Kidney glomerular epithelial cell (primary cell): ENCODE measurements at regions not wholly inside any gene's neighbourhood (a gene's known extent, or its start where the extent isn't known, plus 50 kb on each side); places are given as distances from the start of the nearest gene placed in this dataset.
"Not testable (repeated sequence)": the region's sequence is repeated elsewhere in the genome, so short reads cannot be mapped to it uniquely, and the experiment has no call there.

Experiments used
- DNase-seq: peaks from one replicate; lab custom pipeline; 2025; lab: John Stamatoyannopoulos, UW

GRCh38 chr4:126440297-126440696 lies 1125.5 kb downstream of the FAT4 start:
- no peak for DNase-seq

DNA sequence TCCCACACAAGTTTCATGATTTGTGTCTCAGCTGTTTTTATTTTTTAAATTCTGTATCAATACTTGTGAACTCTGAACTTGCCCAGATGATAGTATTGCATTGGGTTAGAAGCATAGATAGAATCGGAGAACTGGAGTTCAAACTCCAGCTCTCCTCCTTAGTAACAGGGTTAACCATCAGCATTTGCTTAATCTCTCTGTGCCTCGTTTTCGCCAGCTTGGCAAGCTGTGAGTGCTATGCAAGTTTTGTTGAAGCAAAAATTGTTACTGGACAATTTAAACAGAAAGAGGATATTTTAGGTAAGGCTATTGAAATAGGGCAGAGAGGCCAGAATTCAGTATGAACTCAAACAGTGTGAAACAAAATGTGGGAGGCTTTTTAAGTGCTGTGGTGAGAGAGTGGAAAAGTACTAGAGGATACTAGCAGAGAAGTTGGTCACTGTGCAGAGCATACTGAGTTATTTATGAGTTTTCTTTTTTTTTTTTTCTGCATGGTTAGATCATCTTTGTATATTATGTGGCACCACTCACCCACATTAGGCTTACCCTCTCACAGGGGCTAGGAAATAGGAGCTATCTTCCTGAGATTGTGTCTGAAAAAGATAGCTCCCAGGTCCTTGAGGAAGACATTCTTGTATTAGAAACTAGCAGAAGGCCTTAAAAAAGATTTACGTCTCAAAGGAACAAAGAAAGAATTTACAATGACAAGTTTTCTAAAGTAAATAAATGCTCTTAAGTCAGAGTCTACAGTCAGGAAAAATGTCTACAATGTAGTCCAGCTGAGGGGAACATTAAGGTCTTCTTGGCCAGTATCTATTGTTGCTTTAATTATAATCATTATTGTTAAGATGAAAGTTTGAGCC lies 1126.6 kb downstream of the FAT4 start:
- DNase-seq = no peak

GRCh38 chr4:126445596-126445995 lies 1130.8 kb downstream of the FAT4 start:
- no peak for DNase-seq

DNA sequence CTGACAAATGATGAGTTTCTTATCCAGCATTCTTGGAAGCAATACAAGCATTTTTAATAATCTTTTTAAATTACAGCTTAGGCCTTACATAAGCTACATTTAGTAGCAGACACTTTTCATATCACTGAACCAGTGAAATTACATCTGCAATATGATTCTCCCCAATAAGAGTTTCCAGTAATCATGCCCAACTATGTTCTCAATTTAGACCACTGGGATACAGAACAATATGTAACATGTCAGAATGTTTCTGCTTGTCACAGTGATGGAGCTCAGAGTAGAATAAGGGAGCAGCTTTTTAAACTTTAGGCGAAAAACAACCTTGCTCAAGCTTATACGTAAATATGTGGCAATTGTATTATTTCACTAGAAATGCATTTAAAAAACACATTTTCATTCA lies 1132.2 kb downstream of the FAT4 start:
- no peak for DNase-seq

DNA sequence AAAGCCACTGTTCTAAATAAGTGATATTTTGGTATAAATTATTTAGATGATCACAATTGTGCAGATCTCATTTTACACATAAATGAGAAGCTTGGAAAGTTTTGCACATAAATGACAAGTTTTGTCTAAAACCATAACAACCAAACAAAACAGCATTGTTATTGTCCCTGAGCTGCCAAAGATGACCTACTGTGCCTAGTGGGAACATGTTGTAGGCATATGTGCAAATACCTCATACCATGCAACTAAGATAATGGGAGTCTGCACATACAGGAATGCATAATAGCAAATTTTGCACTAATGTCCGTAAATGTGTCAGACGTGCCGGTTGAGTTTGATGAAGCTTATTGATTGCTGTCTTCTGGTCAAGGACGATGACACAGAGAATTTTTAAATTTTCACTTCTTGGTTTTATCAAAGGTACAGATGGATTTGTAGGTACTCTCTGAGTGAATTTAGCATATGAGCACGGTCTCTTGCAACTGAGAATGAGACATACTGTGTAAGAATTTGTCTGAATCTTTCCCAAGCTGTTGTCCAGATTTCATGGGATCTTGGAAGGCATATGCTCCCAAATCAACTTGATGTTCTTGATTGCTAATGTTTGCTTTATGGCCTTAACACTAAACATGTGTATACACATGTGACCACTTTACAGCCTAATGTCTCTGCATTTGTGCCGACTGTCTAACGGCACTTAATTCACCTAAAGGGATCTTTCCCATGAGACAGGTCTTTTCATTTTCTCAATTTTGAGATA lies 1133.5 kb downstream of the FAT4 start:
- no peak for DNase-seq

DNA sequence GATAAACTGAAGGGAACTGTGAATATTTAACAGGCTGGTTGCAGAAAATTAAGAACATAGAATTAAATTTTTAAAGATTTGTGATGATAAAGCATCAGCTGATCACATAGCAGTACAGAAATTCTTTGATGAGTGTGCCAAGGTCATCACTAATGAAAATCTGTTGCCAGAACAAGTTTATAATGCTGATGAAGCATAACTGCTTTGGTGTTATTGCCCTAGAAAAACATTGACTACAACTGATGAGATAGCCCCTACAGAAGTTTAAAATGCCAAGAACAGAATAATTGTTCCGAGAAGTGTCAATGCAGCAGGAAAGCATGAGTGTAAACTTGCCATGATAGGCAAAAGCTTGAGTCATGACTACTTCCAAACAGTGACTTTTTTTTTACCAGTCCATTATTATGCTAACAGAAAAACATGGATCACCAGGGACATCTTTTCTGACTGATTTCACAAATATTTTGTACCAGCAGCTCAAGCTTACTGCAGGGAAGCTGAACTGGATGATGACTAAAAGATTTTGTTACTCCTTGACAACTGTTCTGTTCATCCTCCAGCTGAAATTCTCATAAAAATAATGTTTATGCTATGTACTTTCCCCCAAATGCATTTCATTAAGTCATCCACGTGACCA lies 1136.6 kb downstream of the FAT4 start:
- no peak for DNase-seq

DNA sequence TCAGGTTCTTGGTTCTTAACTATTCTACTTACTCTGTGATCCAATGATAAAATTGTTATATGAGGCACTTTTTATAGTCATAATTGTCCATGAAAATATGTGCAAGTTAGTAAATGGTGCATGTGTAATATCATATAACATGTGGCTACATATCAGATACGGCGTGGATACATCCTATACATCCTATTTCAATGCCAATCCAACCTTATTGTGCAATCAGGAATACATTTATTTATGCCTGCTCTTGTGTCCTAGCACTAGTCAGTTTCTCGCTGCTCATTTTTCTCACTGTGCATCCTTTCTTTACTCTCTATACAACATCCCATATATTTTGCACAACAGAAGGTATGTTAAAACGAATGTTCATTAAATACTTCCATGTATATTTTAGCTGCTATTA lies 1141.1 kb downstream of the FAT4 start:
- DNase-seq = no peak

DNA sequence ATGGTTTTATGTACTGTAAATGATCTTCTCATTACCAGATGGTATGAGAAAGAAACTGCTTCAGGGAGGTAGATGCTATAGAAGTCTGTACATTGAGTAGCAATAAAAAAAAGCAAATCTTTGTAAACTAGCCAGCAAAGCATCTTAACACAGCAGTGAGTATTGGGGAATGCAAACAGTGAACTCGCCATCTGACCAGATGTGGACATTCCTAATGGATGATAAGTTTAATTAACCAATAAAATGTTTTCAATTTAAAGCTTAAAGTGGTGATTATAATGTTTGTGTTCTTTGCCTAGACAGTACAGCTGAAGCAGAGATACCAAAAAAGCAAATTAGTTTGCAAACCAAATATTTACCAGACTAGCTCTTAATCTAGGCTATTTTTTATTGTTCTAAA lies 1144.2 kb downstream of the FAT4 start:
- DNase-seq = no peak

- no peak for DNase-seq
Measured at GRCh38 chr4:126465341-126465740, 1150.6 kb downstream of the FAT4 start.

DNA sequence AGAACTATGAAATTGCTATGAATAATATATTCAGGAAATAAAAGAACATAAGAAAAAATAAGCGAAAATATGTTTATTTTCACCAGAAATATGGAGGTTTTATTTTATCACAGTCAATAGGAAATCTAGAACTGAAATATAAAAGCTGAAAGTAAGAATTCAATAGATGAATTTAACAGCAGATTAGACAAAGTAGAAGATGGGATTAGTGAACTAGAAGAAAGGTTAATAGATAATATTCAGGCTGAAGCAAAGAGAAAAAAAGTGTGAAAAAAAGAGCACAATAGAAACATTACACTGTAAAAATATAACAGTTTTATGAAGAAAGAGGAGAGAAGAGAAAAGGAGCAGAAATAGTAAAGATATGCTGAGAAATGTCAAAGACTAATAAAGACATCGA lies 1152.1 kb downstream of the FAT4 start:
- DNase-seq = no peak

DNA sequence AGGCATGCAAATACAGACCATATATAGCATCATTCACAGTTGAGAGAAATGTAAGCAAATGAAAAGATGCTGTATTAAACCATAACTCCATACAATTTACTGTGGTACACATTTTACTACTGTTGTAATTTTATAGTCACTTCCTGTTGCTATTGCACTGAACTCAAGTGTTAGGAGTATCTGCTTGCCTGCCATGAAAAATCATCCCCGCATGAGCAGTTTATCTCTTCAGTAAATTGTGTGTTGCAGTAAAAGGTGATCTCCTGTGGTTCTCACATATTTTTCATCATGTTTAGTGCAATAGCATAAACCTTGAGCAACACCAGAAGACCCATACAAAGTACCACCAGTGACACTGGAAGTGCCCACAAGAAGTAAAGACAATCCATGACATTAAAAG lies 1153.4 kb downstream of the FAT4 start:
- DNase-seq = no peak

GRCh38 chr4:126470862-126471261 lies 1156.1 kb downstream of the FAT4 start:
- DNase-seq = no peak

- no peak for DNase-seq
Measured at GRCh38 chr4:126475730-126476129, 1157.0 kb upstream of the INTU start.

GRCh38 chr4:126479709-126480108 lies 1153.0 kb upstream of the INTU start:
- no peak for DNase-seq

DNA sequence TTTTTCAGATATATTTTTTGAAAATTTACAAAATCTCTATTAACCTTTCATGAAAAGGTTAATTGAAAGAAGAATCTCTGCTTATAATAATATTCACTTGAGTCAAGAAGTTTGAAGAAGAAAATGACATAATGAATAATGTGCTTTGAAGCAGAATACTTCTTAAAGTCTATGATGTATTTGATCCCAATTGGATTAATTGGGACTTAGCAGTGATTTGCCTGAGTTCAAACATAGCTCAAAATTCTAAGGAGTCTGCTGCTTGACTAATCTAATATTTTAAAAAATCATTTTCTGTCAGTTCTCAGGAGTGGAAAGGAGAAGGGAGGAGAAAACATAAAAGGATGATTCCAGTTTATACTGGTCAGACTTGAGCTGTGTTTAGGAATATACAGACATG lies 1150.4 kb upstream of the INTU start:
- no peak for DNase-seq

- DNase-seq = no peak
Measured at GRCh38 chr4:126486377-126486776, 1146.4 kb upstream of the INTU start.

DNA sequence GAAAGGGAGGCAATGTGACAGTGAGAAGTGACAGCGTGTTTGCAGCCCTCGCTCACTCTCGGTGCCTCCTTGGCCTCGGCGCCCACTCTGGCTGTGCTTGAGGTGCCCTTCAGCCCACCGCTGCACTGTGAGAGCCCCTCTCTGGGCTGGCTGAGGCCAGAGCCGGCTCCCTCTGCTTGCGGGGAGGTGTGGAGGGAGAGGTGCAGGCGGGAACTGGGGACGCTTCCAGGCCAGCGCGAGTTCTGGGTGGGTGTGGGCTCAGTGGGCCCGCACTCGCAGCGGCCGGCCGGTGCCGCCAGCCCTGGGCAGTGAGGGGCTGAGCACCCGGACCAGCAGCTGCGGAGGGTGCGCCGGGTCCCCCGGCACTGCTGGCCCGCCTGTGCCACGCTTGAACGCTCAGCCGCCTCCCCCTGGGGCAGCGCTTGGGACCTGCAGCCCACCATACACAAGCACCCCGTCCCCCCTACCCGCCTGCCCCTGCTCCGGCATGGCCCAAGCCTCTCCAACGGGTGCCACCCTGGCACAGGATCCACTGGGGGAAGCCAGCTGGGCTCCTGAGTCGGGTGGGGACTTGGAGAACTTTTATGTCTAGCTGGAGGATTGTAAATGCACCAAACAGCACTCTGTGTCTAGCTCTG lies 1142.8 kb upstream of the INTU start:
- no peak for DNase-seq

DNA sequence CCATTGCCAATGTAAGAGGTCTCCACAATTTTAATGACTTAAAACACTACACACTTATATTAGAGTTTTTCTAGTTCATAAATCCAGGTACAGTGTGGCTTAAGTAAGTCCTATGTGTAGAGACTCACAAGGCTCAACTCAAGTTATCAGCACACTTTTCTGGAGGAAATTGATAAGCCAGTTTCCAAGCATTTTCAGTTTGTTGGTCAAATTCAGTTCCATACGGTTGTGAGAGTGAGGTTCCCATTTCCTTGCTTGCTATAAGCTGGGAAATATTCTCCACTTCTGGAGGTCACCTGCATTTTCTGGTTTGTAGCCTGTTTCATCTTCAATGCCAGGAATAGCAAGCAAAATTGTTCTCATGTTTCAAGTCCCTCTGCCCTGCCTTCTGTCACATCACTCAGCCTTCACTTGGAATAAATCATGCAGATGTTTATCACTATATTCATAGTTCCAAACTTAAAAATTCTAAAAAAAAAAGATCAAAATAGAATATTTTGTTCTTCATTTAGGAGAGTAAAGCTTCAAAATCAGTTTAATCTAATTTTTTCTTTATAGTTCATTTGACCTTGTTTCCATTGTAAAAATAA lies 1137.5 kb upstream of the INTU start:
- DNase-seq = no peak

DNA sequence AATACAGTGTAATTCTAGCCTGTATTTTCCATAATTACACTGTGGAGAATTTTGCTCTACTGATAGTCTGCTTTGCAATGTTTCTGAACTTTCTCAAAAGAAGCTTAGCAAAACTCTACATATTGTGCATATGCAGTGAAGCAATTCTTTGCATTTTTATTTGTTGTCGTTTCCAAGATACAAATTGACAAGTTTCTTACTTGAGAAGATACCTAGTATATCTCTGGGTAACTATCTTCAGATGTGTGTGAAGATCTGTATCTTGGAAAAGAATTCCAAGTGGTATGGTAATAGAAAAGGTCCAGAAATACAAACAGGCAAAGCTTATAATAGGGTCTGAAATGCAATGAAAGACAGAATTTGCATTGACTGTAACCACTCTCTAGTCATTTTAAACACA lies 1119.8 kb upstream of the INTU start:
- DNase-seq = no peak

GRCh38 chr4:126513596-126513995 lies 1119.2 kb upstream of the INTU start:
- DNase-seq = no peak

DNA sequence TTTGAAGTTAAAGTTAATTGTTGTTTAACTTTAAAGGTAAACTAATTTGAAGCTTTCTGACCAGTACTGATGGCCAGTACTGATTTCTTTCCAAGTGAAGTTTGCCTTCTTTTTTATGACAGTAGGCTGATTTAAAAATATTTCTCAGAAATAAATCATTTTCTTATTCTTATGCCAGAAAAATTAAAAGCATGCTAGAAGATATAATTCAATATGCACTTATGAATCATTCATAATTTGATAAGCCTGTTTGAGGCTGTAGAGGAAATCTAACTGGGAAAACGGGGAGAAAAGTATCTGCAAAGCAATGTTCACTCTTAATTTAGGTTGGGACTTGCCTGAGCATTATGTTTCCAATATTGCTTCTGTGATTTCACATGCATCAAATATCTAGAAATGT lies 1112.0 kb upstream of the INTU start:
- DNase-seq = no peak

DNA sequence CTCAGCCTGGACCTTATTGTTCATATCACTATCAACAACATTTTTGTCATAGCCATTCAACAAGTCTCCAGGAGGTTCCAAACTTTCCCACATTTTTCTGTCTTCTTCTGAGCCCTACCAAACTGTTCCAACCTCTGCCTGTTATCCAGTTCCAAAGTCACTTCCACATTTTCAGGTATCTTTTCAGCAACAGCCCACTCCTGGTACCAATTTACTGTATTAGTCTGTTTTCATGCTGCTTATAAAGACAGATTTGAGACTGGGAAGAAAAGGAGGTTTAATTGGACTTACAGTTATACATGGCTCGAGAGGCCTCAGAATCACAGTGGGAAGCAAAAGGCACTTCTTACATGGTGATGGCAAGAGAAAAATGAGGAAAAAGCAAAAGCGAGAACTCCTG lies 1107.4 kb upstream of the INTU start:
- DNase-seq = not testable (repeated sequence)
